MM.1S (cell line): ENCODE measurements at regions not wholly inside any gene's neighbourhood (a gene's known extent, or its start where the extent isn't known, plus 50 kb on each side); places are given as distances from the start of the nearest gene placed in this dataset.
"Not testable (repeated sequence)": the region's sequence is repeated elsewhere in the genome, so short reads cannot be mapped to it uniquely, and the experiment has no call there.

Experiments
- CTCF ChIP-seq: fragments of 300-600 bp; sonication (generic); IDR thresholded peaks from 2 replicates; pipeline ENCODE4 v1.5.1; 2016; ENCODE audit warnings: antibody characterized with exemption, low read length, mixed read lengths
- EZH2 ChIP-seq: fragments of 300-600 bp; sonication (generic); optimal IDR thresholded peaks from 2 replicates; pipeline ENCODE3; 2017; ENCODE audit warnings: low read depth, mild to moderate bottlenecking, antibody characterized with exemption, low read length, mixed read lengths
- EZH2phosphoT487 ChIP-seq: fragments of 300-600 bp; sonication (generic); IDR thresholded peaks from 2 replicates; pipeline ENCODE4 v1.6.1; 2018; ENCODE audit warnings: antibody characterized with exemption, low read length

GRCh38 chr1:146479188-146479587, 250.4 kb upstream of the NOTCH2NLA start:
- not testable (repeated sequence) for TF ChIP-seq CTCF, EZH2phosphoT487, EZH2
